HepG2 (cell line): ENCODE measurements at regions not wholly inside any gene's neighbourhood (a gene's known extent, or its start where the extent isn't known, plus 50 kb on each side); places are given as distances from the start of the nearest gene placed in this dataset.

Source experiments
- ATAC-seq: fragments of 200-7000 bp; cut with Tn5 transposase; 3 replicates; pipeline ENCODE4 v1.9.1; 2020; ENCODE audit warnings: mild to moderate bottlenecking, moderate library complexity
- BruUV-seq: library from RNA; stranded (reverse); fragments of 400-500 nt; replicated peaks from 2 replicates; lab custom pipeline; 2021; lab: Mats Ljungman, UMichigan
- CTCF ChIA-PET: fragments of 300-600 bp; formaldehyde crosslinking; extraction: SDS; loops from one replicate; lab custom pipeline; 2021; ENCODE audit warnings: low total read pairs, inconsistent platforms, low intra/inter-chr PET ratio; lab: Yijun Ruan, JAX
- POLR2A ChIA-PET: fragments of 350-600 bp; sonication (Branson Sonifier 250); formaldehyde crosslinking; loops from one replicate; lab custom pipeline; 2020; ENCODE audit warnings: antibody characterized with exemption, inconsistent platforms; lab: Yijun Ruan, JAX
- DNase-seq: peaks from one replicate; pipeline ENCODE4 v3.0.0-alpha.2; 2015; ENCODE audit warnings: low spot score
- FAIRE-seq: peaks from 3 replicates; lab custom pipeline; 2011; peaks lifted over from hg19 to GRCh38; lab: Jason Lieb, UNC
- H2AFZ ChIP-seq: one replicate; pipeline ENCODE4 v1.6.1; 2011; ENCODE audit warnings: low read length, inconsistent platforms
- H3K27ac ChIP-seq: fragments of 300-600 bp; 3 replicates; pipeline ENCODE4 v1.8.0; 2011; ENCODE audit warnings: mixed run types, mild to moderate bottlenecking, mixed read lengths, low read length, inconsistent platforms; ENCODE audit not compliant: insufficient read depth; ENCODE audit errors: extremely low read length
- H3K27me3 ChIP-seq, 2 experiments: fragments of 200-600 bp in 1 of 2; 2 replicates in 1 of 2; 3 replicates in 1 of 2; pipeline versions ENCODE4 v1.6.0 to v1.8.0; 2011; ENCODE audit warnings: low read length in 2 of 2, mild to moderate bottlenecking in 2 of 2, moderate library complexity in 2 of 2, inconsistent platforms in 1 of 2; ENCODE audit not compliant: insufficient read depth in 2 of 2, control insufficient read depth in 1 of 2
- H3K36me3 ChIP-seq, 2 experiments: fragments of 200-600 bp in 1 of 2; replicated peaks in 1 of 2; 2 replicates in 1 of 2; 3 replicates in 1 of 2; pipeline versions ENCODE4 v1.5.1 to v1.8.0; 2011; ENCODE audit warnings: low read length in 2 of 2, inconsistent platforms in 1 of 2; ENCODE audit not compliant: insufficient read depth in 2 of 2, control insufficient read depth in 1 of 2
- H3K4me1 ChIP-seq: 2 replicates; pipeline ENCODE4 v1.5.1; 2012; ENCODE audit warnings: low read length, inconsistent platforms; ENCODE audit not compliant: insufficient read depth
- H3K4me2 ChIP-seq: 2 replicates; pipeline ENCODE4 v1.6.0; 2011; ENCODE audit warnings: low read depth, low read length, inconsistent platforms
- H3K4me3 ChIP-seq, 3 experiments: fragments of 200-600 bp in 1 of 3; sonication (generic), shearing (Covaris generic) in 1 of 3; replicated peaks in 1 of 3; 2 replicates each; pipeline ENCODE4 v1.5.1; 2011 to 2016; ENCODE audit warnings: low read length in 3 of 3, inconsistent platforms in 2 of 3, low read depth in 2 of 3, mild to moderate bottlenecking in 2 of 3, control low read depth in 1 of 3, mixed read lengths in 1 of 3; ENCODE audit not compliant: insufficient read depth in 1 of 3
- H3K79me2 ChIP-seq: one replicate; pipeline ENCODE4 v1.6.1; 2011; ENCODE audit warnings: low read length, inconsistent platforms; ENCODE audit not compliant: insufficient read depth
- H3K9ac ChIP-seq: 2 replicates; pipeline ENCODE4 v1.6.0; 2011; ENCODE audit warnings: mild to moderate bottlenecking, low read depth, low read length, inconsistent platforms; ENCODE audit not compliant: insufficient read depth
- H3K9me3 ChIP-seq: 2 replicates; pipeline ENCODE4 v1.5.1; 2012; ENCODE audit warnings: mild to moderate bottlenecking, low read length
- H4K20me1 ChIP-seq: 2 replicates; pipeline ENCODE4 v1.6.0; 2011; ENCODE audit warnings: inconsistent platforms, mild to moderate bottlenecking, low read length, moderate library complexity; ENCODE audit not compliant: insufficient read depth
- ARID2 ChIP-seq: sonication (generic); formaldehyde crosslinking; IDR thresholded peaks from 2 replicates; pipeline ENCODE4 v1.8.1; 2022; ENCODE audit warnings: mild to moderate bottlenecking, missing genetic modification reagents, borderline replicate concordance
- BCL6 ChIP-seq: IDR thresholded peaks from 2 replicates; pipeline ENCODE4 v1.6.1; 2016; ENCODE audit warnings: missing genetic modification reagents, missing compliant biosample characterization
- DNMT3B ChIP-seq: conservative IDR thresholded peaks from 2 replicates; pipeline ENCODE4 v1.6.1; 2016; ENCODE audit warnings: missing biosample characterization, control low read depth
- GLMP ChIP-seq: sonication (generic); formaldehyde crosslinking; IDR thresholded peaks from 2 replicates; pipeline ENCODE4 v1.9.0; 2021; ENCODE audit warnings: missing genetic modification reagents, mild to moderate bottlenecking, borderline replicate concordance
- IRX3 ChIP-seq: sonication (generic); formaldehyde crosslinking; IDR thresholded peaks from 2 replicates; pipeline ENCODE4 v1.8.1; 2023; ENCODE audit warnings: mild to moderate bottlenecking, low read depth, missing genetic modification reagents, borderline replicate concordance
- KDM5A ChIP-seq: fragments of 200-600 bp; sonication (generic); IDR thresholded peaks from 2 replicates; pipeline ENCODE4 v1.7.0; 2018; ENCODE audit warnings: antibody characterized with exemption, mild to moderate bottlenecking, low read length, borderline replicate concordance
- MEIS1 ChIP-seq: sonication (generic); formaldehyde crosslinking; IDR thresholded peaks from 2 replicates; pipeline ENCODE4 v1.9.0; 2021; ENCODE audit warnings: mild to moderate bottlenecking, missing genetic modification reagents, moderate library complexity, borderline replicate concordance
- MIER3 ChIP-seq: IDR thresholded peaks from 2 replicates; pipeline ENCODE4 v1.6.1; 2016; ENCODE audit warnings: missing compliant biosample characterization, borderline replicate concordance
- NR2F1 ChIP-seq, 2 experiments: fragments of 450-650 bp in 1 of 2; formaldehyde crosslinking in 1 of 2; IDR thresholded peaks; 2 replicates each; pipeline versions ENCODE4 v1.5.0 to v1.6.1; 2016 to 2020; ENCODE audit warnings: mild to moderate bottlenecking in 1 of 2, missing compliant biosample characterization in 1 of 2, missing genetic modification reagents in 1 of 2, moderate library complexity in 1 of 2
- PRDM4 ChIP-seq: sonication (generic); formaldehyde crosslinking; IDR thresholded peaks from 2 replicates; pipeline ENCODE4 v1.9.0; 2021; ENCODE audit warnings: missing genetic modification reagents, borderline replicate concordance
- REPIN1 ChIP-seq: sonication (generic); formaldehyde crosslinking; IDR thresholded peaks from 2 replicates; pipeline ENCODE4 v1.8.0; 2022; ENCODE audit warnings: missing genetic modification reagents, low read depth, mild to moderate bottlenecking, borderline replicate concordance
- TARDBP ChIP-seq: sonication (generic); formaldehyde crosslinking; IDR thresholded peaks from 2 replicates; pipeline ENCODE4 v1.8.0; 2022; ENCODE audit warnings: mild to moderate bottlenecking, missing genetic modification reagents
- WIZ ChIP-seq: sonication (generic); formaldehyde crosslinking; IDR thresholded peaks from 2 replicates; pipeline ENCODE4 v1.5.1; 2020; ENCODE audit warnings: mild to moderate bottlenecking, missing genetic modification reagents
- ZC3H13 ChIP-seq: sonication (generic); formaldehyde crosslinking; IDR thresholded peaks from 2 replicates; pipeline ENCODE4 v1.8.1; 2023; ENCODE audit warnings: mild to moderate bottlenecking, missing genetic modification reagents, moderate library complexity
- ZNF124 ChIP-seq: sonication (generic); formaldehyde crosslinking; IDR thresholded peaks from 2 replicates; pipeline ENCODE4 v1.4.0; 2020; ENCODE audit warnings: missing genetic modification reagents
- ZNF432 ChIP-seq: sonication (generic); formaldehyde crosslinking; IDR thresholded peaks from 2 replicates; pipeline ENCODE4 v1.5.0; 2020; ENCODE audit warnings: missing genetic modification reagents, mild to moderate bottlenecking, borderline replicate concordance
- ZNF761 ChIP-seq: sonication (generic); formaldehyde crosslinking; conservative IDR thresholded peaks from 2 replicates; pipeline ENCODE4 v1.4.0; 2020; ENCODE audit warnings: mild to moderate bottlenecking, missing genetic modification reagents
- ZNF792 ChIP-seq: IDR thresholded peaks from 2 replicates; pipeline ENCODE4 v1.6.1; 2016
- ZSCAN12 ChIP-seq: sonication (generic); formaldehyde crosslinking; IDR thresholded peaks from 2 replicates; pipeline ENCODE4 v1.9.0; 2021; ENCODE audit warnings: mild to moderate bottlenecking, missing genetic modification reagents
- WGBS: methylation state at CpG from one replicate; pipeline ENCODE4 v1.1.6; 2017; ENCODE audit warnings: low lambda C conversion rate; 5-methylcytosine and 5-hydroxymethylcytosine counted together
- in situ Hi-C: cut with HindIII; loops from 2 replicates; pipeline ENCODE4 v1.10.0; 2017; ENCODE audit warnings: low pct_unique_long_range_greater_than_20kb; ENCODE audit not compliant: extremely low pct_ligation_motif_present
- intact Hi-C: fragments of 100-400 bp; cut with micrococcal nuclease; formaldehyde crosslinking; loops from one replicate; pipeline ENCODE4 v1.10.0; 2022; ENCODE audit not compliant: unreplicated experiment

GRCh38 chr4:56750231-56750630, 69.1 kb upstream of the HOPX start:
- no peak for TF ChIP-seq ZC3H13 (CRISPR knock-in tag)
- TF ChIP-seq ZNF761 (CRISPR knock-in tag): no peak
- TF ChIP-seq REPIN1 (CRISPR knock-in tag): no peak
- no peak for TF ChIP-seq ZNF432 (CRISPR knock-in tag)
- TF ChIP-seq GLMP: no peak
- no peak for TF ChIP-seq ZNF124 (CRISPR knock-in tag)
- TF ChIP-seq DNMT3B (CRISPR knock-in tag): no peak
- no peaks in the 10 kb centered on the region for H3K27me3 ChIP-seq
- no peak for ATAC-seq
- H3K27ac ChIP-seq: no peak overlapping the region
- no peaks in the 10 kb centered on the region for H3K4me1 ChIP-seq
- no peak for DNase-seq
- H3K9me3 ChIP-seq: no peaks in the 10 kb centered on the region
- H2AFZ ChIP-seq: no peak overlapping the region
- in situ Hi-C loops (no loop called here), intact Hi-C loops (no loop called here)
- H4K20me1 ChIP-seq: no peaks in the 10 kb centered on the region
- no peaks in the 10 kb centered on the region for H3K36me3 ChIP-seq
- H3K79me2 ChIP-seq: no peaks in the 10 kb centered on the region
- ChIA-PET POLR2A (no interaction called here), CTCF (no interaction called here)
- H3K9ac ChIP-seq: no peak overlapping the region
- H3K4me2 ChIP-seq: no peak overlapping the region
- H3K4me3 ChIP-seq: no peak overlapping the region
- BruUV-seq: no TSS peak
- FAIRE-seq: no peak

- ChIA-PET POLR2A (no interaction called here), CTCF (no interaction called here)
- Histone ChIP-seq H2AFZ (no peak overlapping the region), H3K9ac (no peak overlapping the region), H3K79me2 (no peaks in the 10 kb centered on the region), H3K4me2 (no peak overlapping the region), H3K4me1 (no peaks in the 10 kb centered on the region; the same call in 1 of the 2 replicates), H3K9me3 (no peaks in the 10 kb centered on the region), H3K4me3 (no peak overlapping the region), H4K20me1 (no peaks in the 10 kb centered on the region), H3K36me3 (no peaks in the 10 kb centered on the region), H3K27me3 (no peaks in the 10 kb centered on the region), H3K27ac (no peak overlapping the region)
- ATAC-seq: no peak
- no peak for FAIRE-seq
- no peak for DNase-seq
- in situ Hi-C loops: no loop called here
- BruUV-seq: no TSS peak
- intact Hi-C loops: no loop called here
- 19% methylated on average over 2 of the region's 2 CpGs for WGBS
- TF ChIP-seq MIER3 (CRISPR knock-in tag) (no peak), BCL6 (CRISPR knock-in tag) (no peak), TARDBP (CRISPR knock-in tag) (no peak), NR2F1 (CRISPR knock-in tag; IDR thresholded peaks at IDR 0.05) (no peak), IRX3 (no peak), ZNF792 (CRISPR knock-in tag) (no peak), ZSCAN12 (CRISPR knock-in tag) (no peak), KDM5A (no peak), ARID2 (CRISPR knock-in tag) (no peak), MEIS1 (CRISPR knock-in tag) (no peak), PRDM4 (CRISPR knock-in tag) (no peak), WIZ (CRISPR knock-in tag) (no peak)
These were observed 67.2 kb upstream of the HOPX start for GRCh38 chr4:56748271-56748670.
